ENCODE measurements at regions not wholly inside any gene's neighbourhood (a gene's known extent, or its start where the extent isn't known, plus 50 kb on each side); places are given as distances from the start of the nearest gene placed in this dataset.
"Not testable (repeated sequence)": the region's sequence is repeated elsewhere in the genome, so short reads cannot be mapped to it uniquely, and the experiment has no call there.

DNA sequence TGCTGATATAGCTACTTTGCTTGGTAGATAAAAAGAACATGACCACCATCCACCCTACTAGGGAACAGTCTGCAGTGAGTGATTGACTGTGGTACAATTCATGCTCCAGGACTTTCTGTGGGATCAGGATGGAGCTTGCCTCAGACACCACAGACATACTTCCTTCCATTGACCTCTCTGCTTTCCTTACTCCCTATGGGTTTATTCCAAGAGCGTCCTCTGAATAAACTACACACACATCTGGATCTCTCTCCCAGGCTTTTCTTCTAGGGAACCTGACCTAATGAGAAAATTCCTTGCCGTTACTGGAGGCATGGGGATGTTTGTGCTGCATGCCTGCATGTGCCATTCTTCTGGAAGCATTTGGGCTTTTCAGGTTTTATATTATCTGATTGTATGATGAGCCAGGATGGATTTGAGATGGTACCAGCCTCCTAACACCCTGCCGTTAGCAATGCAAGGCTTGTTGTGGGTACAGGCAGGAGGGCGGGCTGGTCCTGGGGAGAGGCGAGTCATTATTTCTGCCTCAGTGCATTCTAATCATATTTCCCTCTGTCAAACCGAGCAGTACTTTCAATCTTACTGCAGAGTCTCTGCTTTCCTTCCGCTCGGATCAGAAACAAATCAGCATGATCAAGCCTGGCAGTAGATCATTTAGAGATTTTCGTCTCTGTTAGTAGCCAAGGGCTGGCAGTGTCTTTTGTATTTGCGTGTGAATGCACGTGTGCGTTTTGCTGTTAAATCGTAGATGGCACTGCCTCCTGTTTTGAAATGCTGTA, 279.2 kb downstream of the PDCD6IP start:
- TF ChIP-seq, protein P1, sequence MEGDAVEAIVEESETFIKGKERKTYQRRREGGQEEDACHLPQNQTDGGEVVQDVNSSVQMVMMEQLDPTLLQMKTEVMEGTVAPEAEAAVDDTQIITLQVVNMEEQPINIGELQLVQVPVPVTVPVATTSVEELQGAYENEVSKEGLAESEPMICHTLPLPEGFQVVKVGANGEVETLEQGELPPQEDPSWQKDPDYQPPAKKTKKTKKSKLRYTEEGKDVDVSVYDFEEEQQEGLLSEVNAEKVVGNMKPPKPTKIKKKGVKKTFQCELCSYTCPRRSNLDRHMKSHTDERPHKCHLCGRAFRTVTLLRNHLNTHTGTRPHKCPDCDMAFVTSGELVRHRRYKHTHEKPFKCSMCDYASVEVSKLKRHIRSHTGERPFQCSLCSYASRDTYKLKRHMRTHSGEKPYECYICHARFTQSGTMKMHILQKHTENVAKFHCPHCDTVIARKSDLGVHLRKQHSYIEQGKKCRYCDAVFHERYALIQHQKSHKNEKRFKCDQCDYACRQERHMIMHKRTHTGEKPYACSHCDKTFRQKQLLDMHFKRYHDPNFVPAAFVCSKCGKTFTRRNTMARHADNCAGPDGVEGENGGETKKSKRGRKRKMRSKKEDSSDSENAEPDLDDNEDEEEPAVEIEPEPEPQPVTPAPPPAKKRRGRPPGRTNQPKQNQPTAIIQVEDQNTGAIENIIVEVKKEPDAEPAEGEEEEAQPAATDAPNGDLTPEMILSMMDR (IDR thresholded peaks at IDR 0.05; ENCODE audit: insufficient read depth, low read depth, low read length, missing control alignments) = no peak
- no peak overlapping the region for H3K4me3 ChIP-seq (ENCODE audit: low read length)
- no peak for DNase-seq (ENCODE audit: low read depth)

DNA sequence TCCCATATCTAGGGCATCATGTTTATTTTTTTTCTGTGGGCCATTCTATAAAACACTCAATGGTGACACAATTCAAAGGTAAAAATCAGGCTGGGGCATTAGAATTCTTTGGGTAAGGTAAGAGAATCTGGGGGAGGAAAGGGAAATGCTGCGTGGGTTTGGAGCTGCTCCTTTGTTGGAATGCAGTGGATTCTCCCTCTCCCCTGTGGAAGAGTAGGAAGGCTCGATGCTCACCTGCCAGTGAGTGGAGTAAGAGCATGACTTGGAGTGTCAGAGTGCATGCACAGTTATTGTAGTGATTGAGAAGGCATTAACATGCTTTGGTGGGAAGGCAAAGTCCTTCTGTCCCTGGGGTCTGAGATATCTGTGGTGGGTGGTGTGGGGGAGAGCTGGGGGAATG, 280.0 kb downstream of the PDCD6IP start:
- no peak overlapping the region for H3K4me3 ChIP-seq (ENCODE audit: low read length)
- DNase-seq (ENCODE audit: low read depth) = no peak
- TF ChIP-seq, protein P1 (IDR thresholded peaks at IDR 0.05; ENCODE audit: insufficient read depth, low read depth, low read length, missing control alignments) = no peak

DNA sequence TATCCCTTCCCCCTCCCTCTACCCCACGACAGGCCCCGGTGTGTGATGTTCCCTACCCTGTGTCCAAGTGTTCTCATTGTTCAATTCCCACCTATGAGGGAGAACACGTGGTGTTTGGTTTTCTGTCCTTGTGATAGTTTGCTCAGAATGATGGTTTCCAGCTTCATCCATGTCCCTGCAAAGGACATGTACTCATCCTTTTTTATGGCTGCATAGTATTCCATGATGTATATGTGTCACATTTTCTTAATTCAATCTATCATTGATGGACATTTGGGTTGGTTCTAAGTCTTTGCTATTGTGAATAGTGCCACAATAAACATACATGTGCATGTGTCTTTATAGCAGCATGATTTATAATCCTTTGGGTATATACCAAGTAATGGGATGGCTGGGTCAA, 281.4 kb downstream of the PDCD6IP start:
- not testable (repeated sequence) for DNase-seq (ENCODE audit: low read depth)

DNA sequence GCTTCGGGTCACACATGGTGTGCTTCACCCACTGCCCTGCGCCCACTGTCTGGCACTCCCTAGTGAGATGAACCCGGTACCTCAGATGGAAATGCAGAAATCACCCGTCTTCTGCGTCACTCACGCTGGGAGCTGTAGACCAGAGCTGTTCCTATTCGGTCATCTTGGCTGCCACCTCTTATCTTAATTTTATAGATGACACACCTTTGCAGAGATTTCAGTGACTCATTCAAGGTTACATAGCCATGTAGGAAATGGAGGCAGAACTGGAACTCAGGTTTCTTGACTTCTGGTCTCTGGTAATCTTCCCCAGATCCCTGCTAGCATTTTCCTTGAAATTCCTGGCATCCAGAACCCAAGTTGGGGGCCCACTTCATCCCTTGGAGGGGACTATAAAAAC, 291.9 kb downstream of the PDCD6IP start:
- DNase-seq (ENCODE audit: low read depth); H3K4me3 ChIP-seq (ENCODE audit: low read length): not testable (repeated sequence)

More for the DNA sequence above, 281.4 kb downstream of the PDCD6IP start:
- H3K4me3 ChIP-seq (ENCODE audit: low read length) = not testable (repeated sequence)

DNA sequence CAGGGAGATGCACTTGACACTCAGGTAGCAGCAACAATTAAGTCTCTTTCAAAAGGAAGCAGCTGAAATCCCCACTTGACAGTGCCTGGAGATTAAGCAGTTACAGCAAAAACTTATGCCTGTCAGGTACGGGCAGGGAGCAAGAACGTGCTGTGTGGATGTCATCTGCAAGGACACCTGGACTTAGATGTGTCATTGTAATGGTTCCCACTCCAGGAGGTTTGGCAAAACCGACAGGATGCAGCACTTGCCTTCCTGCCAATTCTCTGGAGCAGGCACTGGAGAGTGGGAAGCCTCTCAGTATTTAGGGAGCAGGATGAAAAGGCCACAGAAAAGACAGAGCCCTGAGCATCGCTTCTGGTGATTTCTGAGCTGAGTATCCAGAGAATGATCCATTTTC, 292.4 kb downstream of the PDCD6IP start:
- no peak for DNase-seq (ENCODE audit: low read depth)
- H3K4me3 ChIP-seq (ENCODE audit: low read length) = no peak overlapping the region
- TF ChIP-seq, protein P1 (IDR thresholded peaks at IDR 0.05; ENCODE audit: insufficient read depth, low read depth, low read length, missing control alignments) = no peak

DNA sequence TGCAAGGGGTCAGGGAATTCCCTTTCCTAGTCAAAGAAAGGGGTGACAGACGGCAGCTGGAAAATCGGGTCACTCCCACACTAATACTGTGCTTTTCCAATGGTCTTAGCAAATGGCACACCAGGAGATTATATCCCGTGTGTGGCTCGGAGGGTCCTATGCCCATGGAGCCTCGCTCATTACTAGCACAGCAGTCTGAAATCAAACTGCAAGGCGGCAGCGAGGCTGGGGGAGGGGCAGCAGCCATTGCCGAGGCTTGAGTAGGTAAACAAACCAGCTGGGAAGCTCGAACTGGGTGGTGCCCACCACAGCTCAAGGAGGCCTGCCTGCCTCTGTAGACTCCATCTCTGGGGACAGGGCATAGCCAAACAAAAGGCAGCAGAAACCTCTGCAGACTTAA, 295.9 kb downstream of the PDCD6IP start:
- not testable (repeated sequence) for H3K4me3 ChIP-seq (ENCODE audit: low read length); DNase-seq (ENCODE audit: low read depth)

DNA sequence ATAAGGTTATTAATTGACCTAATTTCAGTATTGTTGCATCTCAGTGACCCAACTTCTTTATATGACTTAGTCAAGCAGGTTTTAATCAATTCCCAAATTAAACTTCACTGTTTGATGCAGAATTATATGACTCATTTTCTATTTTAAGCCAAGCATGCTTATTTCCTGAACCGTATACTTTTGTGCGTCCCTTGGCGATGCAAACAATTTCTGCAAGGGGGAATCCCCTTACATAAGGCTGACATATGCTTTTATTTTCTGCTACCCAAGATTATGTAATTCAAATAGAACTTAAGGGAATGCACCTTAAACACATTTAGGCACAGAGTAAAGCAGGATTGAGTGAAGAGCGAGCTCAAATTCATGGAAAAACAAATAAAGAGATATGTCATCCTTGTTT, 303.9 kb downstream of the PDCD6IP start:
- no peak overlapping the region for H3K4me3 ChIP-seq (ENCODE audit: low read length)

DNA sequence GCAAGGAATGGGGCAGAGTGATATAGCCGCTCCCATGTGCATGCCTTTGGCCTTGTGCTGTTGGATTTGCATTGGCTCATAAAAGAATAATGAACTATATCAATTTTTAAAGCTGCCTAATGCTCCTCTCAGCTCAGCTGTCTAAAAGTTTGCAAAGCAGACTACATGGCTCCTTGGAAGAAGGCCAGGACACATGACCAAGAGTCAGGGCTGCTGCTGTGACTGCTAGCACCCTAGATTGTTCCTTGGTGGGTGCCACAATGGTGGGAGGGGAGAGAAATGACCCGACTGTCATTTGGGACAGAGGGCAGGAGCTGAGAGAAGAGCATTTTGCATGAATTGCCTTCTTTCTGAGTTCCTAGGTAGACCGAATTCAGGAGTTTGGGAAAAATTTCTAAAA, 307.9 kb downstream of the PDCD6IP start:
- H3K4me3 ChIP-seq (ENCODE audit: low read length) = no peak overlapping the region
- DNase-seq (ENCODE audit: low read depth) = no peak
- TF ChIP-seq, protein P1 (IDR thresholded peaks at IDR 0.05; ENCODE audit: insufficient read depth, low read depth, low read length, missing control alignments) = no peak

More for the DNA sequence above, 303.9 kb downstream of the PDCD6IP start:
- TF ChIP-seq, protein P1 (IDR thresholded peaks at IDR 0.05; ENCODE audit: insufficient read depth, low read depth, low read length, missing control alignments) = no peak
- DNase-seq (ENCODE audit: low read depth) = no peak
